Breast epithelium (tissue), 3 donors: ENCODE measurements at regions not wholly inside any gene's neighbourhood (a gene's known extent, or its start where the extent isn't known, plus 50 kb on each side); places are given as distances from the start of the nearest gene placed in this dataset.

Source experiments
- POLR2A ChIP-seq: fragments of 450-650 bp; IDR thresholded peaks from one replicate; pipeline ENCODE4 v1.6.1; 2016; ENCODE audit warnings: antibody characterized with exemption, mild to moderate bottlenecking, moderate library complexity
- POLR2AphosphoS5 ChIP-seq, 3 donors: sonication (generic); formaldehyde crosslinking; IDR thresholded peaks; one replicate each; pipeline ENCODE4 v1.6.1; 2017; ENCODE audit warnings: antibody characterized with exemption in 3 of 3
- TF ChIP-seq, protein P1 (sequence below), 3 donors: fragments of 450-650 bp; IDR thresholded peaks; one replicate each; pipeline ENCODE4 v1.5.1; 2016 to 2017; ENCODE audit warnings: antibody characterized with exemption in 3 of 3, mild to moderate bottlenecking in 3 of 3, moderate library complexity in 3 of 3

GRCh38 chr2:236702657-236703372, 133.2 kb downstream of the ACKR3 start:
- no peak for TF ChIP-seq POLR2A
- TF ChIP-seq, protein P1, sequence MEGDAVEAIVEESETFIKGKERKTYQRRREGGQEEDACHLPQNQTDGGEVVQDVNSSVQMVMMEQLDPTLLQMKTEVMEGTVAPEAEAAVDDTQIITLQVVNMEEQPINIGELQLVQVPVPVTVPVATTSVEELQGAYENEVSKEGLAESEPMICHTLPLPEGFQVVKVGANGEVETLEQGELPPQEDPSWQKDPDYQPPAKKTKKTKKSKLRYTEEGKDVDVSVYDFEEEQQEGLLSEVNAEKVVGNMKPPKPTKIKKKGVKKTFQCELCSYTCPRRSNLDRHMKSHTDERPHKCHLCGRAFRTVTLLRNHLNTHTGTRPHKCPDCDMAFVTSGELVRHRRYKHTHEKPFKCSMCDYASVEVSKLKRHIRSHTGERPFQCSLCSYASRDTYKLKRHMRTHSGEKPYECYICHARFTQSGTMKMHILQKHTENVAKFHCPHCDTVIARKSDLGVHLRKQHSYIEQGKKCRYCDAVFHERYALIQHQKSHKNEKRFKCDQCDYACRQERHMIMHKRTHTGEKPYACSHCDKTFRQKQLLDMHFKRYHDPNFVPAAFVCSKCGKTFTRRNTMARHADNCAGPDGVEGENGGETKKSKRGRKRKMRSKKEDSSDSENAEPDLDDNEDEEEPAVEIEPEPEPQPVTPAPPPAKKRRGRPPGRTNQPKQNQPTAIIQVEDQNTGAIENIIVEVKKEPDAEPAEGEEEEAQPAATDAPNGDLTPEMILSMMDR (IDR thresholded peaks at IDR 0.05), result no peak
- no peak for TF ChIP-seq POLR2AphosphoS5 (IDR thresholded peaks at IDR 0.05)
